B cell (primary cell): ENCODE measurements at regions not wholly inside any gene's neighbourhood (a gene's known extent, or its start where the extent isn't known, plus 50 kb on each side); places are given as distances from the start of the nearest gene placed in this dataset.
"Not testable (repeated sequence)": the region's sequence is repeated elsewhere in the genome, so short reads cannot be mapped to it uniquely, and the experiment has no call there.

Experiments
- ATAC-seq: fragments of 200-7000 bp; cut with Tn5 transposase; one replicate; pipeline ENCODE4 v1.10.0; 2021; ENCODE audit warnings: low read depth, mild to moderate bottlenecking, moderate number of reproducible peaks, moderate library complexity
- CTCF ChIA-PET: fragments of 350-600 bp; sonication (Branson Sonifier 250); formaldehyde crosslinking; loops from one replicate; lab custom pipeline; 2021; ENCODE audit warnings: antibody characterized with exemption, inconsistent platforms; lab: Charles Lee
- POLR2A ChIA-PET: fragments of 350-600 bp; sonication (Branson Sonifier 250); formaldehyde crosslinking; loops from one replicate; lab custom pipeline; 2021; ENCODE audit warnings: antibody characterized with exemption; lab: Charles Lee
- DNase-seq: peaks from one replicate; pipeline ENCODE4 v3.0.0; 2013
- H2AFZ ChIP-seq: 2 replicates; pipeline ENCODE4 v1.6.1; 2012; ENCODE audit warnings: mild to moderate bottlenecking, low read depth, low read length; ENCODE audit not compliant: insufficient read depth, poor library complexity, severe bottlenecking
- H3K27ac ChIP-seq, 2 donors: 1 replicate in 1 of 2; 2 replicates in 1 of 2; pipeline ENCODE4 v1.5.1; 2012 to 2013; ENCODE audit warnings: low read length in 2 of 2, mild to moderate bottlenecking in 2 of 2, moderate library complexity in 1 of 2
- H3K27me3 ChIP-seq, 4 experiments: fragments of 200-600 bp in 1 of 4; sonication (generic) in 1 of 4; replicated peaks in 1 of 4; 1 replicate in 2 of 4; 2 replicates in 2 of 4; pipeline versions ENCODE4 v1.6.1 to v1.7.0; 2013 to 2016; ENCODE audit warnings: low read length in 3 of 4, mild to moderate bottlenecking in 2 of 4, mixed read lengths in 1 of 4, moderate library complexity in 1 of 4; ENCODE audit not compliant: insufficient read depth in 4 of 4, control insufficient read depth in 3 of 4; ENCODE audit errors: control extremely low read depth in 1 of 4
- H3K36me3 ChIP-seq, 2 experiments: replicated peaks in 1 of 2; 1 replicate in 1 of 2; 2 replicates in 1 of 2; pipeline versions ENCODE4 v1.6.1 to v1.7.1; 2013; ENCODE audit warnings: low read length in 1 of 2; ENCODE audit not compliant: insufficient read depth in 2 of 2, control insufficient read depth in 1 of 2; ENCODE audit errors: control extremely low read depth in 1 of 2, extremely low read depth in 1 of 2
- H3K4me1 ChIP-seq, 2 donors: fragments of 200-600 bp in 1 of 2; sonication (generic) in 1 of 2; 1 replicate in 1 of 2; 2 replicates in 1 of 2; pipeline versions ENCODE4 v1.5.1 to v1.6.1; 2013 to 2017; ENCODE audit warnings: low read length in 2 of 2; ENCODE audit not compliant: control insufficient read depth in 2 of 2, insufficient read depth in 2 of 2
- H3K4me2 ChIP-seq: replicated peaks from 2 replicates; pipeline ENCODE3; 2012; ENCODE audit warnings: mild to moderate bottlenecking, low read depth, low read length; ENCODE audit not compliant: poor library complexity, severe bottlenecking
- H3K4me3 ChIP-seq, 5 experiments: fragments of 200-600 bp in 1 of 5; sonication (generic) in 1 of 5; 1 replicate in 3 of 5; 2 replicates in 2 of 5; pipeline versions ENCODE4 v1.5.1 to v1.7.0; 2011 to 2016; ENCODE audit warnings: low read length in 4 of 5, mild to moderate bottlenecking in 4 of 5, low read depth in 2 of 5, control low read depth in 1 of 5, moderate library complexity in 1 of 5; ENCODE audit not compliant: insufficient read depth in 1 of 5; ENCODE audit errors: control extremely low read depth in 1 of 5, extremely low read depth in 1 of 5
- H3K79me2 ChIP-seq: fragments of 200-600 bp; sonication (generic); one replicate; pipeline ENCODE4 v1.6.0; 2016; ENCODE audit warnings: low read length; ENCODE audit not compliant: control insufficient read depth, insufficient read depth
- H3K9ac ChIP-seq: fragments of 200-600 bp; sonication (generic); 2 replicates; pipeline ENCODE4 v1.6.1; 2017; ENCODE audit warnings: mild to moderate bottlenecking, low read length, moderate library complexity
- H3K9me3 ChIP-seq, 3 donors: one replicate each; pipeline versions ENCODE4 v1.6.1 to v1.7.1; 2013; ENCODE audit warnings: low read length in 2 of 3; ENCODE audit not compliant: control insufficient read depth in 2 of 3, insufficient read depth in 1 of 3; ENCODE audit errors: control extremely low read depth in 1 of 3
- H4K20me1 ChIP-seq: 2 replicates; pipeline ENCODE4 v1.6.0; 2012; ENCODE audit warnings: mild to moderate bottlenecking, low read length; ENCODE audit not compliant: insufficient read depth, control insufficient read depth, poor library complexity, severe bottlenecking
- H3K27ac Mint-ChIP-seq: one replicate; pipeline ENCODE4 v1.8.0; 2021; ENCODE audit warnings: mixed read lengths
- H3K27me3 Mint-ChIP-seq: one replicate; pipeline ENCODE4 v1.8.0; 2021; ENCODE audit warnings: mixed read lengths
- H3K4me1 Mint-ChIP-seq: one replicate; pipeline ENCODE4 v1.8.0; 2021; ENCODE audit warnings: mixed read lengths
- H3K4me3 Mint-ChIP-seq: one replicate; pipeline ENCODE4 v1.8.0; 2021; ENCODE audit warnings: mixed read lengths
- H3K9me3 Mint-ChIP-seq: one replicate; pipeline ENCODE4 v1.8.0; 2022; ENCODE audit warnings: mixed read lengths; ENCODE audit not compliant: insufficient read depth
- CTCF ChIP-seq: fragments of 200-600 bp; IDR thresholded peaks from one replicate; pipeline ENCODE4 v1.8.0; 2022; ENCODE audit warnings: antibody characterized with exemption, mild to moderate bottlenecking
- EZH2 ChIP-seq: IDR thresholded peaks from 2 replicates; pipeline ENCODE4 v1.6.1; 2012; ENCODE audit warnings: borderline replicate concordance, low read depth, mild to moderate bottlenecking, moderate library complexity, low read length; ENCODE audit not compliant: insufficient read depth, poor library complexity, severe bottlenecking
- WGBS: methylation state at CpG from one replicate; pipeline ENCODE4 v1.1.5; 2013; ENCODE audit warnings: missing lambda C conversion rate; ENCODE audit not compliant: insufficient coverage; 5-methylcytosine and 5-hydroxymethylcytosine counted together
- intact Hi-C: fragments of 100-400 bp; cut with micrococcal nuclease; formaldehyde crosslinking; loops from one replicate; pipeline ENCODE4 v1.10.0; 2022

GRCh38 chr13:75960538-75960994 lies 324.4 kb downstream of the LMO7 start:
- H3K27ac ChIP-seq, result no peak overlapping the region
- H3K36me3 ChIP-seq, result no peaks in the 10 kb centered on the region
- Mint-ChIP-seq H3K27me3 (peaks cover 9% of the 10 kb centered on the region), H3K27ac (no peak overlapping the region), H3K4me1 (no peaks in the 10 kb centered on the region), H3K9me3 (no peaks in the 10 kb centered on the region), H3K4me3 (no peak overlapping the region)
- 63% methylated on average over 1 of the region's 1 CpG for WGBS
- peaks cover 0 to 2% (median 0%) of the 10 kb centered on the region in 4 experiments for H3K27me3 ChIP-seq
- TF ChIP-seq EZH2 (no peak), CTCF (no peak)
- H3K4me3 ChIP-seq, result no peak overlapping the region
- no peaks in the 10 kb centered on the region for H3K4me1 ChIP-seq
- H3K9me3 ChIP-seq, result no peaks in the 10 kb centered on the region
- POLR2A ChIA-PET, result no interaction called here
- no peak for ATAC-seq
- CTCF ChIA-PET, result no interaction called here
- DNase-seq, result no peak
- intact Hi-C loops, result no loop called here
- no peak overlapping the region for H3K4me2 ChIP-seq
- H4K20me1 ChIP-seq, result no peaks in the 10 kb centered on the region
- no peaks in the 10 kb centered on the region for H3K79me2 ChIP-seq
- H3K9ac ChIP-seq, result no peak overlapping the region
- no peak overlapping the region for H2AFZ ChIP-seq

- Mint-ChIP-seq H3K27ac (no peak overlapping the region), H3K9me3 (no peaks in the 10 kb centered on the region), H3K27me3 (peaks cover 8% of the 10 kb centered on the region), H3K4me1 (no peaks in the 10 kb centered on the region), H3K4me3 (no peak overlapping the region)
- Histone ChIP-seq H3K27ac (no peak overlapping the region), H3K79me2 (no peaks in the 10 kb centered on the region), H2AFZ (no peak overlapping the region), H3K27me3 (peaks cover 0 to 2% (median 0%) of the 10 kb centered on the region in 4 experiments), H3K4me2 (no peak overlapping the region), H3K9ac (no peak overlapping the region), H3K4me3 (no peak overlapping the region), H3K9me3 (no peaks in the 10 kb centered on the region), H3K36me3 (no peaks in the 10 kb centered on the region), H4K20me1 (no peaks in the 10 kb centered on the region), H3K4me1 (no peaks in the 10 kb centered on the region)
- ATAC-seq (no peak), DNase-seq (no peak)
- intact Hi-C loops, result no loop called here
- TF ChIP-seq EZH2, result no peak
- no peak for TF ChIP-seq CTCF
- ChIA-PET POLR2A (no interaction called here), CTCF (interaction anchor here (0.5 kb wide), 1 partner anchor 35 kb away, joined by 3 read pairs; no protein-coding TSS in a partner anchor)
- WGBS, result 12% methylated on average over 1 of the region's 3 CpGs
Observed at GRCh38 chr13:75959861-75960481, 323.8 kb downstream of the LMO7 start.

- WGBS, result no CpG with 5 or more reads among the region's 2 CpGs
- H3K4me1 Mint-ChIP-seq, intact Hi-C loops, CTCF ChIA-PET, H3K9me3 ChIP-seq, H3K4me1 ChIP-seq, H2AFZ ChIP-seq, H3K27me3 ChIP-seq, H3K27ac ChIP-seq, DNase-seq, H3K36me3 ChIP-seq, H3K79me2 ChIP-seq, POLR2A ChIA-PET, H3K4me2 ChIP-seq, H3K9me3 Mint-ChIP-seq, H4K20me1 ChIP-seq, H3K9ac ChIP-seq, H3K27me3 Mint-ChIP-seq, ATAC-seq, H3K4me3 Mint-ChIP-seq, H3K4me3 ChIP-seq, H3K27ac Mint-ChIP-seq: not testable (repeated sequence)
Observed at GRCh38 chr13:75953589-75953988, 317.5 kb downstream of the LMO7 start.
